ENCODE measurements at regions not wholly inside any gene's neighbourhood (a gene's known extent, or its start where the extent isn't known, plus 50 kb on each side); places are given as distances from the start of the nearest gene placed in this dataset.

GRCh38 chr2:190742431-190742830, 93.5 kb downstream of the NAB1 start:
- intact Hi-C loops (cut with micrococcal nuclease), result no loop called here

DNA sequence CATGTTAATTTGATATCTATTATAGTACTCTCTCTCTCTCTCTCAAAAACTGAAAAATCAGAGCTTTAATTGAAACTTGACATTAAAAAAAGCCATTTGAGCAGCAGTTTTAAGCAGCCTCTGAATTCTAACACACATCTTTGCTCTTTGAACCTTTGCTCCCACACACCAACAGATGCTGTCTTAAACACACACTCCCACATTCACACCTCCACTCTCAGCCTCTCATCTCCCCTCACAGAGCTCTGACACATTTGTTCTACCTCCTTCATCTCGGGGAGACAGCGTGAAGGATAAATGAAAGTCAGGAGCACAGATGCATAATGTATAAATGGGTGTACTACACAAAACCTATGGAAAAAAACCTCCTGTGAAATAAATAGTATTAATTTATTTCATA, 95.2 kb downstream of the NAB1 start:
- intact Hi-C loops (cut with micrococcal nuclease), result no loop called here

GRCh38 chr2:190746971-190747761, 98.3 kb downstream of the NAB1 start:
- intact Hi-C loops (cut with micrococcal nuclease), result no loop called here

- intact Hi-C loops (cut with micrococcal nuclease), result no loop called here
Measured at GRCh38 chr2:190748966-190749365, 100.1 kb downstream of the NAB1 start.

DNA sequence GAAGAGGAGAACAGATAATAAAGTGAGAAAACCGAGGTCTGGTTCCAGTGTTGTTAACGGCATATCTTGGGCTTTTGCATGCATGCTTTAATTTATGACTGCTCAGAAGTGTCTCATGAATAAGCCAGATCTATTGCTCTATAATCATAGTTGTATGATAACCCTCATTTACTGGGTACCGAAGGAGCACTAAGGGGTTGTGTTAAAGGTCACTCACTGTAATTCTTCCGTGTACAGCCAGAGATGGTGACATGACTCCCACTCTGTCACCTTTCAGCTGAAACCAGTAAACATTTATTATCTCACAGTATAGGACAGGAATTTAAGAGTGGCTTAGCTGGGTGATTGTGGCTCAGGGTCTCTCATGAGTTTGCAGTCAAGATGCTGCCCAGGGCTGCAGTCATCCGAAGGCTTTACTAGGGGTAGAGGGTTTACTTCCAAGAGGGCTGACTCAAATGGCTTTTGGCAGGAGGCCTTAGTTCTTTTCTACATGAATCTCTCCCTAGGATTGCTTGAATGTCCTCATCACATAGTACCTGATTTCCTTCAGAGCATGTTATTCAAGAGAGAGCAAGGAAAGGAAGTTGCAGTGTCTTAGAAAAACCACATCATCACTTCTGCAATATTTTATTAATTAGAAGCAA, 107.0 kb downstream of the NAB1 start:
- intact Hi-C loops (cut with micrococcal nuclease), result no loop called here

GRCh38 chr2:190759749-190760213, 110.9 kb downstream of the NAB1 start:
- intact Hi-C loops (cut with micrococcal nuclease), result loop anchor here (5.0 kb wide), 1 partner anchor 37 kb away; no protein-coding TSS in a partner anchor

GRCh38 chr2:190760353-190761150, 111.7 kb downstream of the NAB1 start:
- intact Hi-C loops (cut with micrococcal nuclease), result loop anchor here (5.0 kb wide), 1 partner anchor 38 kb away; no protein-coding TSS in a partner anchor

DNA sequence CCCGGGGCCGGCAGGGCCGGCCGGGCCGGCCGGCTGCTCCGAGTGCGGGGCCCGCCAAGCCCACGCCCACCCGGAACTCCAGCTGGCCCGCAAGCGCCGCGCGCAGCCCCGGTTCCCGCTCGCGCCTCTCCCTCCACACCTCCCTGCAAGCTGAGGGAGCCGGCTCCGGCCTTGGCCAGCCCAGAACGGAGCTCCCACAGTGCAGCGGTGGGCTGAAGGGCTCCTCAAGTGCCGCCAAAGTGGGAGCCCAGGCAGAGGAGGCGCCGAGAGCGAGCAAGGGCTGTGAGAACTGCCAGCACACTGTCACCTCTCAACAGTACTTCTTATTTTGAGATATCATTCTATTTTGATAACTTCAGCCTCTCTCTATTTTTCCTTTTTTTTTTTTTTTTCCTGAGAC, 112.3 kb downstream of the NAB1 start:
- intact Hi-C loops (cut with micrococcal nuclease), result loop anchor here (5.0 kb wide), 1 partner anchor 39 kb away; no protein-coding TSS in a partner anchor

DNA sequence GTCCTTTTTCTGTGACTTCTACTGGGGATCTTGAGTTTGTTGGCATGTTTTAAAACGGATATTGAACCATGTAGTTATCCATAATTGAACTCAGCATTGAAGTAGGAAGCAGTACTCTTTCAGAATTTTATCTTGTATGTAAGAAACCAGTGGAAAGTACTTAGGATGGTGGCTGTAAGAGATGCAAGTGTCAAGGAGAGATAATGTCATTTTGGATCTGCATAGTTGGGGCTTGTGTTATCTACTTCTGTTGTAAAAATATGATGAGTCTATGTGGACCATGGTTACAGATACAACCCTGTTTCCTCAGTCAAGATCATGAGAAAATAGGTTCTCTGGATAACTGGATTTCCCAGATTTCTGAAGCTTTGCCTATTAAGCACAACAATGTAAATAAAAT, 113.7 kb downstream of the NAB1 start:
- intact Hi-C loops (cut with micrococcal nuclease), result loop anchor here (5.0 kb wide), 1 partner anchor 40 kb away; no protein-coding TSS in a partner anchor

DNA sequence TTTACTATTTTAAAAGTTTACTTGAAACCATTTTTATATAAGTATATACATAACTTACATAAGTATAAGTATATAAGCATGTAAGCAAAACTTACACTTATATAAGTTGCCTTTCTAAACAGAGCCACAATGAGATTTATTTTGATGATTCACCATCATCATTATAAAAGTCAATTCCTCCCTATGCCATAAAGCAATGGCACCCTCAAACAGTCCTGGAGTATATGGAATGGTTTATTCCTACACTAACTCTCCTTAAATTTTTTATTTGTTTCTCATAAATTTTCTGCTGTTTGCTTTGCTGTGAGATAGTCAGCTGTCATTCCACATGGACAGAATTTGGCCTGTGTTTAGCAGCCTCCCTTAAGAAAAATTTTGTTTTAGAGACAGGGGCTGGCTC, 114.2 kb downstream of the NAB1 start:
- intact Hi-C loops (cut with micrococcal nuclease), result loop anchor here (5.0 kb wide), 1 partner anchor 41 kb away; no protein-coding TSS in a partner anchor

DNA sequence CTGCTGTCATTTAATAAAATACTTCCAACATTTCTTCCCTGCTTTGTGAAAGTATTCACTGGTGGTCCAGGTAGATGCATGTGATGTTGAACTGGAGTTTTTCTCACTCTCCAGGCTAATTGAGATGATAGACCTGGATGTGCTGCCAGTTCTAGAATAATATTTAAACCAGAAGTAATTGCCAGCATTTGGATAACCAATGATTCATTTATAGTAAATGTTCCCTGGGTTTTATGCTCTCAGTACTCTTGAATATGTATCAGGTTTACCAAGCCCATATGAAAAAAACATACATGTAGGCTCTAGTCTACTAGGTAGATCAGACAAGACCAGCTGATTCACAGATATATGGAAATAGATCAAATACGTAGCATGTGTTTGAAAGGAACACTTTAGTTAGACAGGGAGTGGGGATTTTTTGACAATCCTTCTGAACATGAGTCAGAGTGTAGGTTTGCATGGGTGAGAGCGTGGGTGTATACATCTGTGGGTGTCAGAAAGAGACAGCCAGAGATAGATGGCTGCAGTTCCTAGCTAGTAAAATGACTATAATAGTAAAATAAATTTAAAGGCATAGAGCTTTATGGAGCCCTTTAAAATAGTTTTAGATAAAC, 115.1 kb downstream of the NAB1 start:
- intact Hi-C loops (cut with micrococcal nuclease), result loop anchor here (5.0 kb wide), 1 partner anchor 42 kb away; no protein-coding TSS in a partner anchor

DNA sequence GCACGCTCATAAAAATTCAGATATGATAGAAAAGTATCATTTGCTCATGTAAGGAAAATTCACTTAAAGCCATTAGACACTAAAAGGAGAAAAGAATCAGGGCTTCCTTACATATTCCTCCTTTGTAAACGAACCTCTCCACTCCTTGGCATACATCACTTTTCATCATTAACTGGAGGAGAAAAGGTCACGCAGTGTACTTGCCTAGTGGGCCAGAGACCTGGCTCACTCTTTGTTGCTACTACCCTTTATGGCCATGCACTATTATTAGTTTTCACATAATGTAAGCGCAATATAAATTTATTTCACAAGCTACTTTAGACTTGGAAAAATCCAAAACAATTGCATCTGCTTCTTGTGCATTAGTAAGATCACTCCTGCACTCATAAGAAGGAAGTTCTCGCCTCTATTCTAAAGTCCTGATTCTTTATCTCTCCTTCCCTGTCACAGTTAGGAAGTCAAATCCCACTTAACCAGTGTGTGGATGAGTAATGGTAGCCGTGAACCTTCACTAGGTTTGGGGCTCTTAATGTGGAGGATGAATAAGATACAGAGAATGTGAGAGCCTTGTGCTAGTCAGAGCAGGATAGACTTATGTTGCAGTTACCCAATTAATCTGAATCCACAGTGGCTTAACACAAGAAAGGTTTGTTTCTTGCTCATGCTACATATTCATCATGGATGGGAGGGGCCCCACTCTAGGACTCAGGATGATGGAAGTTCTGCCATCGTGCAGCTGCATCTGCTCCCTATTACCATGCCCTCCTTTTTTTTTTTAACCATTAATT, 115.0 kb upstream of the GLS start:
- intact Hi-C loops (cut with micrococcal nuclease), result no loop called here

GRCh38 chr2:190766174-190766572, 114.4 kb upstream of the GLS start:
- intact Hi-C loops (cut with micrococcal nuclease), result no loop called here

GRCh38 chr2:190766595-190766994, 114.0 kb upstream of the GLS start:
- intact Hi-C loops (cut with micrococcal nuclease), result no loop called here

DNA sequence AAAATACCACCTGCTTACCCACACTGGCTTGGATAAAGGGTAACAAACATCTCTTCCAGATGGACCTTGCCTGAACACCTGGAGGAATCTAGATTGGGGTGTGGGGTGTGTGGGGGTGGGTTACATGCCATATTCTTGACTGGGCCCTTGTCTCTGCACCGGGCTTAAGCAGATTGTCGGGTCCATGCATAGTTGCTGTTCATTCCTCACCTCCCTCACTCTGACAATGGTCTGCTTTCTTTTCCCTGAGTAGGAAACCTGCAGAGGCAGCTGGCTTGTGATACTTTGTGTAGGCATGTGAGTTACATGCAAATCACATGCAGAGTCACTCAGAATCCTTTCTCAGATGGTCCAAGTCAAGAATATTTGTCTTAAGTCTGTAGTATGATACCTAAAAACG, 112.8 kb upstream of the GLS start:
- intact Hi-C loops (cut with micrococcal nuclease), result no loop called here

DNA sequence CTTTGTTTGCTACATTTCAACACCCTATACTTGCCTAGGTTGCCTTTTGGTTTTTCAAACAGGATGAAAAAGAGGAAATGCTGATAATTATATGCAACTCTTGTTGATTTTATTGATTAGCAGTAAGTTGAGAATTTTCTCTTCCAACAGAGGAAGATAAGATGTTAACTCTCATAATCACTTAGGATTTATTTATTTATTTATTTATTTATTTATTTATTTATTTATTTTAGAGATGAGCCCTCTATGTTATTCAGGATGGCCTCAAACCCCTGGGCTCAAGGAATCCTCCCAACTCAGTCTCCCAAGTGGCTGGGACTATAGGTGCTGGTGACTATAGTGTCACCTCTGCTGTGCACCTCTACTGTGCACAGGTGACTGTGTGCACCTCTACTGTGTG, 111.4 kb upstream of the GLS start:
- intact Hi-C loops (cut with micrococcal nuclease), result no loop called here

DNA sequence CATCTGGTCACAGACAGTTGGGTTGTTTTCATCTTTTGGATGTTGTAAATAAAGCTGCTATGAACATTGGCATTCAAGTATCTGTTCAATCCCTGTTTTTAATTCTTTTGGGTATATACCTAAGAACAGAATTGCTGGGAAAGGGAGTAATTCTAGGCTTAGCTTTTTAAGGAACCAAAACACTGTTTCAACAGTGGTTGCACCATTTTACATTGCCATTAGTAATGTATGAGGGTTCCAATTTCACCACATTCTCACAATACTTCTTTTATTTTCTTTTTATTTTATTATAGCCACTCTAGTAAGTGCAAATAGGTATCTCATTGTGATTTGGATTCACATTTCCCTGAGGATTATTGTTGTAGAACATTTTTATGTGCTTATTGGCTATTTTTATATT, 108.9 kb upstream of the GLS start:
- intact Hi-C loops (cut with micrococcal nuclease), result no loop called here

DNA sequence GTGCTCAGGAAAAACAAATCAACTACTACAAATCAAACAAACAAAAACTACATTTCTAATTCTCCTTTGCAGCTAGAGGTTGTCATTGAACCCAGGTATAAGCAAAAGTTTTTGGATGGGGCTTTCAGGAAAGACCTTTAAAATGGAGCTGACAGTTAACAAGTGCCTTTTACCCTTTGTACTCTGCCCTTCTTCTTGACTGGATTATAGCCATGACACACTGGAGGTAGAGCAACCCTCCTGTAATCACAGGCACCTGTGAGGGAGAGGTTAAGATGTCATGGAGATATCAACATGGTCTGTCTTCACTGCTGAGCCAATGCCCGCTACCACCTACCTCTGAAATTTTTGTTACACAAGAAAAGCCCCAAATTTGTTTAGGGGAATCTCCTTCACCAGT, 100.0 kb upstream of the GLS start:
- intact Hi-C loops (cut with micrococcal nuclease), result loop anchor here (5.0 kb wide), 4 partner anchors 167 to 377 kb away; no protein-coding TSS in a partner anchor

DNA sequence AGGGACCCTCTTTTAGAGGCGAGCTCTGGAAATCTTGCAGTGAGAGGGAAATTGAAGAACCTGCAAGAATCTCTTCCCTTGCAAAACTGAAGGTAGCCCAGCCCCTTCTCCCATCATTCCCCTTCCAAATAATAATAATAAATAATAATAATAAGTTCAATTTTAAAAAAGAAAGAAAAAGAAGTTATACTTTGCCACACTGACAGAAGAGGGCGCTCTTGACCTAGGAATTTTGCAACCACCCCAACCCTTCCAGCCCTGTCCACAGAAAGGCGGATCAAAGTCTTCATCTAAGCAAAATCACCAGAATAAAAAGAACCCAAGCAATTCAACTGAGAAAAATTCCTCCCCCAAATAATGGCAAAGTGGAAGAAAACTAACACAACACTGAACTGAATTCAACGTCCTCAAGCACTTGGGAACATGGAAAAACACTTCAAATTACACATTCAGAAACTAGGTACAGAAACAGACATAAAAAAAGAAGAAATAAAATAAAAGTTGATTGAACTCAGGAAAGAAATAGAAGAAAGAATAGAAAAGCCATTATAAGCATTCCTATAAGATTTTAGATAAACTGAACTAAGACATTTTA, 98.9 kb upstream of the GLS start:
- intact Hi-C loops (cut with micrococcal nuclease), result loop anchor here (5.0 kb wide), 4 partner anchors 166 to 376 kb away; no protein-coding TSS in a partner anchor

DNA sequence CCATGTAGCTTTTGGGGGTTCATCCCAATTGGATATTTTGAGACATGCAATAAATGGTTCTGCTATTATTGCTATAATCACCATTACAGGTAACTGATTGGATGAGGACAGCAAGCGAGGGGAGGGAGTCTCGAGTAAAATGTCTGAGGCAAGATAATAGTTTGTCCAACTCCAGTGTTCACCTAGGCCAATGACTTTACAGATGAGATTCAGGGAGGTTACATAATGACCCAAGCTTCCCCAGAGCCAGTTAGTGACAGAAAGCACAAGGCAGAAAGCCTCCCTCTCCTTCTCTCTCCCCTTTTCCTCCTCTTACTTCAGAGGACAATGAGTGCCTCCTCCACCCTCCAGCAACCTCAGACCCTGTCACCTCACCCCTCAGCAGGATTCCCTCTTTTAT, 98.4 kb upstream of the GLS start:
- intact Hi-C loops (cut with micrococcal nuclease), result loop anchor here (5.0 kb wide), 4 partner anchors 165 to 375 kb away; no protein-coding TSS in a partner anchor
